ENCODE measurements at regions not wholly inside any gene's neighbourhood (a gene's known extent, or its start where the extent isn't known, plus 50 kb on each side); places are given as distances from the start of the nearest gene placed in this dataset.
A peak's percentile ranks its signal among the peaks of the same experiment; 100 is the strongest.
"Not testable (repeated sequence)": the region's sequence is repeated elsewhere in the genome, so short reads cannot be mapped to it uniquely, and the experiment has no call there.

DNA sequence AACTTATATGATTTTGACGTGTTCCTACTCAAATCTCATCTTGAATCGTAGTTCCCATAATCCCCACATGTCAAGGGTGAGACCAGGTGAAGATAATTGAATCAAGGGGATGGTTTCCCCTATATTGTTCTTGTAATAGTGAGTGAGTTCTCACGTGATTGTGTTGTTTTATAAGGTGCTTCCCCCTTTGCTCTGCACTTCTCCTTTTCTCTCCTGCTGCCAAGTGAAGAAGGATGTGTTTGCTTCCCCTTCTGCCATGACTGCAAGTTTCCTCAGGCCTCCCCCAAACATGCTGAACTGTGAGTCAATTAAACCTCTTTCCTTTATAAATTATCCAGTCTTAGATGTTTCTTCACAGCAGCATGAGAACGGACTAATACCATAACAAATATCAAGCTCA lies 83.2 kb downstream of the MANEA start:
- DNase-seq = peak; percentile 54

DNA sequence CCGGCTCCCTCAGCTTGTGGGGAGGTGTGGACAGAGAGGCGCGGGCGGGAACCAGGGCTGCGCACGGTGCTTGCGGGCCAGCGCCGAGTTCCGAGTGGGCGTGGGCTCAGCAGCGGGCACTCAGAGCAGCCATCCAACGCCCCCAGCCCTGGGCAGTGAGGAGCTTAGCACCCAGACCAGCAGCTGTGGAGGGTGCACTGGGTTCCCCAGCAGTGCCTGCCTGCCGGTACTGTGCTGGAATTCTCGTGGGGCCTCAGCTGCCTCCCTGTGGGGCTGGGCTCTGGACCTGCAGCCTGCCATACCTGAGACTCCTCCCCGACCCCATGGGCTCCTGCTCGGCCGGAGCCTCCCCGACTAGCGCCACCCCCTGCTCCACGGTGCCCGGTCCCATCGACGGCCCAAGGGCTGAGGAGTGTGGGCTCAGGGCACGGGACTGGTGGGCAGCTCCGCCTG lies 92.7 kb downstream of the MANEA start:
- no peak for DNase-seq

DNA sequence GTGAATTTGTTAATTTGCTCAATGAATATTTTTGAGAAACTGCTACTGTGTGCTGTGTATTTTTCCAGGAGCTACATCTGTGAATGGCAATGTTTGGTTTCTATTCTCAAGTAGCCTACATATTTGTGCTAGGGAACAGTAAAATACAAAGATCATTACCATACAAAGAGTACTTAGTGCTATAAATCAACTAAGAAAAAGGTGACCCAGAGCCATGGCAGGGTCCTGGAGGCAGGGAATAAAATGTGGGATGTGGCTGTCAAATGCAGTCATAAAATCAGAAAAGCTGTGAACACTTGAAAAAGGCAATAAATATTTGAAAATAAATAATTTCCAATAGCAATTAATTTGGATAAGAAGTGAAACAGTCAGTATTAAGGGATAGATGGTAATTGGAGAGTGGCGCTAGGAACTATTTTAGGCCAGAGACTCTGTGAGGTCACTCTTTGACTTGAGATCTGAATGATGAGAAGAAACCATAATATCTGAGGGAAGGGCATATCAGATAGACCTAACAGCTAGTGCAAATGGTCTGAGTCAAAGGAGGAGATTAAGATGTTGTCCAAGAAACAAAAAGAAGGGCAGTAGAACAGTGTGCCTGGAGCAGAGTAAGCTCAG lies 98.8 kb downstream of the MANEA start:
- DNase-seq = no peak

DNA sequence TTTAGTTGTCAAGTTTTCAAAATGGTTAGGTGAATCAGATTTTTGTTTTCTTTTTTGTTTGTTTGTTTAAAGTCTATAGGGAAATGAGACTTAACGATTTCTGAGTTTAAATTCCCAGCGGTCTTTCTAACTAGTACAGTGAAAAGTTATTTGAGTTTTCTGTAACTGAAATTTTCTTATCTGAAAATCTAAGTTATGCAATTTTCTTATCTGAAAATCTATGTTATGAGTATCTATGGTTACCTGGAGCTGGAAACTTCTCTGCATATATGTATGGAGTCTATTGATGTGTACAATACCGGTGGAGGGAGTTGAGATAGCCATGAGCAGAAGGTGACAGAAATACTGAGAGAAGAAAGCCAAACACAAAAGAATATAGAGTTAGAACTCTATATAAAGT lies 102.6 kb downstream of the MANEA start:
- no peak for DNase-seq

DNA sequence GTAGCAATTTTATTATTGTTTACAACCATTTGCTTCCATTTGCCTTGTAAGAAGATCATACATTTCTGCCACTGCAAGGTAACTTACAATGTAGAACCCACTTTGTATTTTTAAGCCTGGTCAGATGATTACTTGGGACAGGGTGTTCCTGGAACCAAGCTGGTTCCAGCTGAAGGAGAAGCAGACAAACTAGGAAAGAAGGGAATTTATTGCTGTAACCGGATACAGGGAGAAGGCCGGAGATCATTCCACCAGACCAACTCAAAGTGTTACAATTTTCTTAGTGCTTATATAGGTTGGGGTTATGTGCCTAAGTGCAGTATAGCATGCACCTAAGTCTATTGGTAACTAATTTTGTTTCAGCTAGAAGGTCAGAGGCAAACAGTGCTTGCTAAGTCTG lies 104.4 kb downstream of the MANEA start:
- no peak for DNase-seq

DNA sequence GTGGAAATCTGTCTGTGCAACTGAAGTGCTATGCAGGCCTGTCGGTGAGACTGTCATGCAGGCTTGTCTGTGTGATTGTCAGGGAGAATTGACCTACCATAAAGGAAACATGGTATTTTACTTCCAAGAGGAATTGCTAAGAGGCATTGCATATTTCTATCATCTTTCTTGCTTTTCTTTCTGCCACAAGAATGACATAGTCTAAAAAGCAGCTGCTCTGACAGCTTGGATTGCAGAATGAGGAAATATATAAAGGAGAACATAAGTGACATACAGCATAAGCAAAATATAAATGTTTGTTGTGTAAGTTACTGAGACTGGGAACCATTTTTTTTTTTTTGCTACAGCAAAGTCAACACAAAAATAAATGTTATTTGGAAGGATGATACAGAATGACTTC lies 105.1 kb downstream of the MANEA start:
- DNase-seq = no peak

DNA sequence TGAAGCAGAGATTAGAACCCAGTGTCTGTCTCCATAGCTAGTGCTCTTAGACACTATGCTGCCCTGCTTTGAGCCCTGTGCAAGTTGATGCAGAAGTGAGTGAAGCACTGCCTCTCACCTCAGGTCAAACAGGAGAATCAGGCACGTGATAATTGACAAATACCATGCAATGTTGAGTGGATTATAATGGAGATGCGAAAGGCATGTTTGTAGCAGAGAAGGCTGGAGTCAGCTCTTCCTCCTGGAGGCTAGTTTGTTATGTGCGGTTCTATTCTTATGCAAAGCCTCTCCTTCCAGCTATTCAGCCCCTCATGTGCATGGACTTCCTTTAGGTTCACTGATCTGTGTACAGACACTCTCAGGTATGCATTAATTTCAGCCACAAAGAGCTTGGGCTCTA lies 108.5 kb downstream of the MANEA start:
- DNase-seq = no peak

DNA sequence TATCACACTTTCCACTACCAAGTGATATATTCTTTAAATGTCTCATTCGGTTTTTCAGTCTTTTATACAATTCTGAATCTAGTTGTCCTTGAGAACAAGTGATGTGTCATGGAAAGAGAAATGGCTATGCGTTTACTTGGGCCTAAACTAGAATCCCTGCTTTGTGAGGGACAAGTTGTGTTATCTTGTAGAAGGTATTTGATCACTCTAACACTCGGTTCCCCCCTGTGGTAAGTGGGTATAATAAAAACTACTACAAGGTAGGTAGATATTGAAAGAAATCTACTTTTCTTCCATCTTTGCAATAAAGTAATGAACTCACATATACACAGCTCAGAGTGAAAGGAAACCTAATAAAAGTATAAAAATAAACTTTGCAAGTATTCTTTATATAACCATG lies 108.9 kb downstream of the MANEA start:
- no peak for DNase-seq

DNA sequence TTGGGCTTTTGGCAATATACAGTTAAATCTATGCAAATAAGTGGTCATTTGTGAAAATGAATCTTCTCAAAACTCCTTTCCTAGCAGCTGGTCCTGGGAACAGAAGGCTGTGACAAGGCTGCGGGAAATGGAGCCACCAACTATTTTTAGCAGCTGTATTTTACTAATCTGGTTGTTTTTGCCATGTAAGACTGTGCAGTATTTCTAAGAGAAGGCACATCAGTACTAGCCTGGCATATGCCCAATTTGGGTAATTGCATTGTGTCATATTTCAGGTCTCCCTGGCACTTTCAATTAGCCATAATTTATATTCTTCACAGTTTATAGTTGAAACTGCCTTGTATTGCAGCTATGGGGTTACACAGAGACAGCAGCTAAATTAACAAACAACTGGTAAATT lies 109.6 kb downstream of the MANEA start:
- no peak for DNase-seq

DNA sequence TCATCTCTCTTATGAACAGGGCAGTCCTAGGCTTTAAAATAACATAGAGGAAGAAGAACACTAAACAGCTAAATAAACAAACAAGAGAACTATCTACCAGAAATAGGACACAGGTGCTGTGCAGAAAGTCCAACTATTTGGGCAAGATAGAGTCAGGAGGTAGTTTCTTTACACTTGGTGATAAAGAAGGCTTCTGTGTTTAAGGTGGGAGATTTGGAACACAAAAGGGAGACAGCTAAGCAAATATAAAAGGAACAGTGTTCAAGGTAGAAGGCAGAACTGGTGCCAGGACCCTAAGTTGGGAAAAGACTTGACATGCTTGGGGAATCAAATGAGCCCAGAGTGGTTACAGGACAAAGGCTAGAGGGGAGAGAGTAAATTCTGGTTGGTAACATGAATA lies 110.5 kb downstream of the MANEA start:
- DNase-seq = no peak

DNA sequence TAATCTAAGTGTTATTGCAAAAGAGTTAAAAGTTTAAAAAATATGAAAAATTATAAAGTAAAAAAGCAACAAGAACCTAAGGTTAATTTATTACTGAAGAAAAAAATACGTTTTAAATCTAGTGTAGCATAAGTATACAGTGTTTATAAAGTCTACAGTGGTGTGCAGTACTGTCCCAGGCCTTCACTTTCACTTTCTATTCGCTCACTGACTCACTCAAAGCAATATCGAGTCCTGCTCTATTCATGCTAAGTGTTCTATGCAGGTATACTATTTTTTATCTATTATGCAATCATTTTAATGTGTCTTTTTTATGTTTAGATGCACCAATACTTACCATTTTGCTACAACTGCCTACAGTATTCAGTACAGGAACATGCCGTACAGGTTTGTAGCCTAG lies 113.0 kb downstream of the MANEA start:
- no peak for DNase-seq

DNA sequence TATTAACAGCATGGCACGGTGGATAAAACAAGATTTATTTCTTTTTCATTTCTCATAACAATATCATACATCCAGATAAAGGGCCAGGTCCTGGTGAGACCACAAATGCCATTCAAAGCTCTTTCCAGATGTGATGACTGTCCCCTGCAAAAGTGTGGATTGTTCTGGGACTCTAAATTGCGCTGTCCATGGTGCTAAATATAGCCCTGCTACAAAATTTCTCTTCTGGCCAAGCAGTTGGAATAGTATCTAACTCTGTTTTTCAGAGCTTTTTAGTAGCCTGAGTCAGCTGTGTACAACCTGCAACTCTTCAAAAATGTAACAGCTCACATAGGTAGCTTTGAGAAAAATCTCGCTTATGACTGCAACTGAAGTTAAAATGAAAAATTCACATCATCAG lies 115.8 kb downstream of the MANEA start:
- no peak for DNase-seq

DNA sequence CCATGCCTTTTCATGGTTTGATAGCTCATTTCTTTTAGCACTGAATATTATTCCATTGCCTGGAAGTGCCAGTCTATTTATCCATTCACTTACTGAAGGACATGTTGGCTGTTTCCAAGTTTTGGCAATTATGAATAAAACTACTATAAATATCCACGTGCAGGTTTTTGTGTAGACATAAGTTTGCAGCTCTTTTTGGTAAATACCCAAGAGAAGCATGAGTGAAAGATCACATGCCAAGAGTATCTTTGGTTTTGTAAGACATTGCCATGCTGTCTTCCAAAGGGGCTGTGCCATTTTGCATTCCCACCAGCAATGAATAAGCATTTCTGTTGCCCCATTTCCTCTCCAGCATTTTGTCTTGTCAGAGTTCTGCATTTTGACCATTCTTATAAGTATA lies 120.9 kb downstream of the MANEA start:
- DNase-seq = no peak

DNA sequence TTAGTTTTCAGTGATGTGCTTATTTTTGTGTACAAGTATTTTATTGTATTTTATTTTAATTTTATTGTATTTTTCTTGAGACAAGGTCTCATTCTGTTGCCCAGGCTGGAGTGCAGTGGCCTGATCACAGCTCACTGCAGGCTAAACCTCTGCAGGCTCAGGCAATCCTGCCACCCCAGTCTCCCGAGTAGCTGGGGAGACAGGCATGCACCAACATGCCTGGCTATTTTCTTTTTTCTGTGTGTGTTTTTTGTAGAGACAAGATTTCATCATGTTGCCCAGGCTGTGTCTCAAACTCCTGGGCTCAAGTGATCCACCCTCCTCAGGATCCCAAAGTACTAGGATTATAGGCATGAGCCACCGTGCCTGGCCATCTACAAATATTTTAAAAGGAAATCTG lies 146.3 kb downstream of the MANEA start:
- DNase-seq = no peak

DNA sequence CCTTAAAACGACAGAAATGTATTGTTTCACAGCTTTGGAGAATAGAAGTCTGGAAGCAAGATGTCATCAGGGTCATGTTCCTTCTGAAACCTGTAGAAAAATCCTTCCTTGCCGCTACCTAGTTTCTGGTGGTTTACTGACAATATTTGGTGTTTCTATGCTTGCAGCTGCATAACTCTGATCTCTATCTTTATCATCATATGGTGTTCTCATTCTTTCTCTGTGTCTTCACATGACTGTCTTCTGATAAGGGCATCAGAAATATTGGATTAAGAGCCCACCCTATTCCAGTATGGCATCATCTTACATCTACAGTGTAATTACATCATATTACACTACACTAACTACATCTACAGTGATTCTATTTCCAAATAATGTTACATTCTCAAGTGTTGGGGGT lies 148.0 kb downstream of the MANEA start:
- no peak for DNase-seq

DNA sequence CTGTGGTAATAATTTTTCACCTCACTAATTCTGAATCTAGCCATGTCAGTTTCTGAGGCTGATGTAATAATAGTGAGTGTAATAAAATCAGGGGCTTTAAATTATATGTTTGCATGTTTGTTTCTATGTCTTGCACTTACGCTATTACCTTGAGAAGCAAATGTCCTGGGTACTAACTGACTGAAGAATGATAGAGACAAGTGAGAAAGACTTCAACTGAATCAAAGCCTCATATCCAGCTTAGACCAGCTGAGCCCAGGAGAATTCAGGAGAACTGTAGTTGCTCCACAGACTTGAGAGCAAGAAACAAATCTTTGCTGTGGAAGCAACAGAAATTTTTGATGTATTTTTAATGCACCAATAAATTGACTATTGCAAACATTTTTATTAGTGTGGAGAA lies 162.8 kb downstream of the MANEA start:
- no peak for DNase-seq

DNA sequence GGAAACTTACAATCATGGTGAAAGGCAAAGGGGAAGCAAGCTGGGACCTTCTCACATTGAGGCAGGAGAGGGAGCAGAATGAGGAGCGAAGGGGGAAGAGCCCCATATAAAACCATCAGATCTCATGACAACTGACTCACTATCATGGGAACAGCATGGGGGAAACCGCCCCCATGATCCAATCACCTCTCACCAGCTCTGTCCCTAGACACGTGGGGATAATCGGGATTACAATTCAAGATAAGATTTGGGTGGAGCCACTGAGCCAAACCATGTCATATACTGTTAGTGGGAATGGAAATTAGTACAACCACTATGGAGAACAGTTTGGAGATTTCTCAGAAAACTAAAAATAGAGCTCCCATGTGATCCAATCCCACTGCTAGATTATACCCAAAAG lies 163.7 kb downstream of the MANEA start:
- no peak for DNase-seq

DNA sequence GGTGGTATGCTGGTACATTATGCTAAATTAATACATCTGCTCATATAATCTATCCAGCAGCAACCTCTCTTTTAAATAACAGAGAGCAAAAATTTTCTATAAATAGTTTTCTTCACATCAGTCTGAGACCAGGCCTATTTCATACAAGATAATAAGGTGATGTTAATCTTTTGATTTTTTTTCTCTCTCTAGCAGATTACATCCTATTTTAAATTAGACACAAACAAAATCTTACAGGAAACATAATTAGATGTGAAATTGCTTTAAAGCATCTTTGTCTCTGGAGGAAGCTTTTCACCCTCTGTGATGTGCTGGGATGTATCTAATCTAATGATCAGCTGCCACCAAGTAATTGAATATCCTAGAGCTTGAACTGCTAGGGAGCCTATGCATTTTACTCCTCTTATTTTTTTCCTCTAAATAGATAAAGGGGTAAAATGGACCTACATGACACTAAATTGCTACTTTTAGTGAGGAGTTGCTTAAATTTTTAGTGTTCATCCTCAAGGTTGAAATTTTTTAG lies 165.5 kb downstream of the MANEA start:
- no peak for DNase-seq

DNA sequence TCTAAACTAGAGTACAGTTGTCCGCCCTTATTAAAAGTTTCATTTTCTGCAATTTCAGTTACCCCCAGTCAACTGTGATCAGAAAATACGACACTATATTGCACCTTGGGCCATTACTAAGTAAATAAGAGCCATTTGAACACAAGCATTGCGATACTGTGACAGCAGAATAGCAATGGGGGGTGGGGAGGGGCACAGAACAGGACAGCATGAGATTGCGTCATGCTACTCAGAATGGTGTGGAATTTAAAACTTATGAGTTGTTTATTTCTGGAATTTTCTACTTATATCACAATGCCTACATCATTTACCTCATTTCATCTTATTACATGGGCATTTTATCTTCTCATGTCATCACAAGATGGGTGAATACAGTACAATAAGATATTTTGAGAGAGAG lies 166.3 kb downstream of the MANEA start:
- no peak for DNase-seq

DNA sequence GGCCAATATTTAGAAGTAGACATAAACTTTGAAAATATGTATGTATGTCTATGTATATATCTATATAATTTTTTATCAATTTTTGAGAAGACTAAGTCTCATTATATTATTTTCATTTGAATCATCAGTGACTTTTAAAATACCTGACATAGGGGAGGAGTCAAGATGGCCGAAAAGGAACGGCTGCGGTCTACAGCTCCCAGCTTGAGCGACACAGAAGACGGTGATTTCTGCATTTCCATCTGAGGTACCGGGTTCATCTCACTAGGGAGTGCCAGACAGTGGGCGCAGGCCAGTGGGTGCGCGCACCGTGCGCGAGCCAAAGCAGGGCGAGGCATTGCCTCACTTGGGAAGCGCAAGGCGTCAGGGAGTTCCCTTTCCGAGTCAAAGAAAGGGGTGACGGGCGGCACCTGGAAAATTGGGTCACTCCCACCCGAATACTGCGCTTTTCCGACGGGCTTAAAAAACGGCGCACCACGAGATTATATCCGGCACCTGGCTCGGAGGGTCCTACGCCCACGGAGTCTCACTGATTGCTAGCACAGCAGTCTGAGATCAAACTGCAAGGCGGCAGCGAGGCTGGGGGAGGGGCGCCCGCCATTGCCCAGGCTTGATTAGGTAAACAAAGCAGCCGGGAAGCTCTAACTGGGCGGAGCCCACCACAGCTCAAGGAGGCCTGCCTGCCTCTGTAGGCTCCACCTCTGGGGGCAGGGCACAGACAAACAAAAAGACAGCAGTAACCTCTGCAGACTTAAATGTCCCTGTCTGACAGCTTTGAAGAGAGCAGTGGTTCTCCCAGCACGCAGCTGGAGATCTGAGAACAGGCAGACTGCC lies 181.1 kb downstream of the MANEA start:
- not testable (repeated sequence) for DNase-seq

DNA sequence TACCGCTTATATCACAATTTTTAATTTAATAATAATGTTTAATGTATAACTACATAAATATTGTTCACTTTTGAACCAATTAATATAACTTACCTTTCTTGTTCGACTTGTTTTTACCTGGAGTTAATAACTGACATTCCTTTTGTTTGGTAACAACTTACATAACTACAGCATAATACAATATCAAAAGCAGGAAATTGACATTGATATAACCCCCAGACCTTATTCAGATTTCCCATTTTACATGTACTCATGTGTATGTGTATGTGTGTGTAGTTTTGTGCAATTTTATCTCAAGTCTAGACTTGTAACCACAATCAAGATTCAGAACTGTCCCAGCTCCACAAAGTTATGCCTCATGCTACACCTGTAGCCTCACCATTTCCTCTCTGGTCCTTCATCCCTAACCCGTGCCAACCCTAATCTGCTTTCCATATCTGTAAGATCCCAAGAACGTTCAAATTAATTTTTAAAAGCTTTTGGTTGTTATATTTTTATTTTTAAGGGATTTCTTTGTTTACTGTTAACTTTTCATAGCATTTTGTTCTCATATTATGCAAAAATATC lies 190.6 kb downstream of the MANEA start:
- DNase-seq = no peak

DNA sequence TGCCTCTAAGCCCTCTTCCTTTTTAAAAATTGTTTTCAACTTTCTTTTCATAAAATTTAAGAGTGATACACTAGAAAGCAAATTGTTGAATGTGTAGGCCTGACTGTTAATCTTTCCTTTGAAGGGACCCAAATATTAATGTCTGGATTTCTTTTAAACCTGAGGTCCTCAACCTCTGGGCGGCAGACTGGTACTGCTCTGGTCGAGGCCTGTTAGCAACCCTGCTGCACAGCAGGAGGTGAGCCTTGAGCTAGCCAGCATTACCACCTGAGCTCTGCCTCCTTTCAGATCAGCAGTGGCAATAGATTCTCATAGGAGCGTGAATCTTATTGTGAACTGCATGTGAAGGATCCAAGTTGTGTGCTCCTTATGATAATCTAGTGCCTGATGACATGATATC lies 191.2 kb downstream of the MANEA start:
- no peak for DNase-seq

DNA sequence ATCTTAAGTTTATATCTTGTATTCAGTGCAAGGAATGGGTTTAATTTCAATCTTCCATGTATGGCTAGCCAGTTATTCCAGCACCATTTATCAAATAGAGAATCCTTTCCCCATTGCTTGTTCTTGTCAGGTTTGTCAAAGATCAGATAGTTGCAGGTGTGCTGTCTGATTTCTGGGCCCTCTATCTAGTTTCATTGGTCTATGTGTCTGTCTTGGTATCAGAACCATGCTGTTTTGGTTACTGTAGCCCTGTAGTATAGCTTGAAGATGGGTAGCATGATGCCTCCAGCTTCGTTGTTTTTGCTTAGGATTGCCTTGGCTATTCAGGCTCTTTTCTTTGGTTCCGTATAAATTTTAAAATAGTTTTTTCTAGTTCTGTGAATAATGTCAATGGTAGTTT lies 200.0 kb downstream of the MANEA start:
- DNase-seq = no peak

DNA sequence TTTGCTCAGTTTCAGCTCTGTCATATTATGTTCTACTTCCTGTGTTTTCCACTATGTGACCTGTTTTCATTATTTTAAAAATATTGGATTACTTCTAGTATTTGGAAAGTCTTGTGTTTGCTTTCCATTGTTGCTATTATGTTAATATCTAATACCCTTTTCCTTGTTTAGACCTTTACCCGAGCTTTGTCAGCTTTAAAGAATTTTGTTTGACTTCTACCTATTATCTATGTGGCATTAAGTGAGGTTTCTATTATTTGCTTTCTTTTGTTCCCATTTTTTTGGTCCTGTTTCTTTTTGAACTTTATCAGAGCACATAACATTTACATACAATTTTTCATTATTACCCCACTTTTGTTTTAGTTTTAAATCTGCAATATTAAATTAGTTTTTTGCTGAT lies 202.7 kb downstream of the MANEA start:
- no peak for DNase-seq

Measured in MV-4-11 (cell line).